ENCODE measurements at regions not wholly inside any gene's neighbourhood (a gene's known extent, or its start where the extent isn't known, plus 50 kb on each side); places are given as distances from the start of the nearest gene placed in this dataset.

DNA sequence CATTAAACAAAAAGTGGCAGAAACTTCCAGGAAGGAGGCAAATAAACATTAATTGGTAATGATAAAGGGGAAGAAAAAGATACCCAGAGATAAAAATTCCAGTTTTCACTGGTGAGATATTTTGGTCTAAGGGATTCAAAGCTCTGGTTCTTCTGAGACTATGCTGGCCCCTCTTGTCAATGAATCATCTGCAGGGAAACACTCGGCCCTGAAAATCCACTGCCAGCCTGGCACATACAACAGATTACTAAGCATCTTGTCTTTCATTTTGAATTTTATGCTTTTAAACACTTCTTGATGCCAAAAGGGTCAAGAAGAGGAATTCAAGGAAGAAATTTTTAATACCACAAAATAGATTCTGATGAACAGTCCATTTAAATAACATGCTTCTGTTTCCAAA, 1603.8 kb upstream of the ZEB2 start:
- TF ChIP-seq, protein P1, sequence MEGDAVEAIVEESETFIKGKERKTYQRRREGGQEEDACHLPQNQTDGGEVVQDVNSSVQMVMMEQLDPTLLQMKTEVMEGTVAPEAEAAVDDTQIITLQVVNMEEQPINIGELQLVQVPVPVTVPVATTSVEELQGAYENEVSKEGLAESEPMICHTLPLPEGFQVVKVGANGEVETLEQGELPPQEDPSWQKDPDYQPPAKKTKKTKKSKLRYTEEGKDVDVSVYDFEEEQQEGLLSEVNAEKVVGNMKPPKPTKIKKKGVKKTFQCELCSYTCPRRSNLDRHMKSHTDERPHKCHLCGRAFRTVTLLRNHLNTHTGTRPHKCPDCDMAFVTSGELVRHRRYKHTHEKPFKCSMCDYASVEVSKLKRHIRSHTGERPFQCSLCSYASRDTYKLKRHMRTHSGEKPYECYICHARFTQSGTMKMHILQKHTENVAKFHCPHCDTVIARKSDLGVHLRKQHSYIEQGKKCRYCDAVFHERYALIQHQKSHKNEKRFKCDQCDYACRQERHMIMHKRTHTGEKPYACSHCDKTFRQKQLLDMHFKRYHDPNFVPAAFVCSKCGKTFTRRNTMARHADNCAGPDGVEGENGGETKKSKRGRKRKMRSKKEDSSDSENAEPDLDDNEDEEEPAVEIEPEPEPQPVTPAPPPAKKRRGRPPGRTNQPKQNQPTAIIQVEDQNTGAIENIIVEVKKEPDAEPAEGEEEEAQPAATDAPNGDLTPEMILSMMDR (IDR thresholded peaks at IDR 0.05; ENCODE audit: control insufficient read depth, insufficient read depth, low read depth, low read length, missing control alignments): no peak
- no peak overlapping the region for H3K4me3 ChIP-seq (ENCODE audit: control insufficient read depth, low read depth, low read length)
- DNase-seq (ENCODE audit: low read depth): no peak

DNA sequence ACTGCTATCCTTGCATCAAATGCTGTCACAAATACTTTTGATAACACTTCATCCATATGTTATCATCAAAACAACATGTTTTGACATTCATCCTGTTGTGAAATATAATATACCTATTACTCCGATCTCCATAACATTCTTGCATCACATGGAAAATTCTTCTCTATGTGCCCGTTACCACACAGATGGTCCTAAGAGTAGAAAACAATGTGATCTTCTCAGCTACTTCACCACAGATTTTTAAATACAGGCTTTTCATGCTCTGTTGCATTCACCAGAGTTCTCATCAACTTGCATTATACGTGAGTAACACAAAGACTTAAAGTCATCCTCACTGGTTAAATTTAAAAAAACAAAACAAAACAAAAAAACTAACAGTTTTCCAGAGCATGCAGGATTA, 1603.3 kb upstream of the ZEB2 start:
- no peak for DNase-seq (ENCODE audit: low read depth)
- H3K4me3 ChIP-seq (ENCODE audit: control insufficient read depth, low read depth, low read length): no peak overlapping the region

DNA sequence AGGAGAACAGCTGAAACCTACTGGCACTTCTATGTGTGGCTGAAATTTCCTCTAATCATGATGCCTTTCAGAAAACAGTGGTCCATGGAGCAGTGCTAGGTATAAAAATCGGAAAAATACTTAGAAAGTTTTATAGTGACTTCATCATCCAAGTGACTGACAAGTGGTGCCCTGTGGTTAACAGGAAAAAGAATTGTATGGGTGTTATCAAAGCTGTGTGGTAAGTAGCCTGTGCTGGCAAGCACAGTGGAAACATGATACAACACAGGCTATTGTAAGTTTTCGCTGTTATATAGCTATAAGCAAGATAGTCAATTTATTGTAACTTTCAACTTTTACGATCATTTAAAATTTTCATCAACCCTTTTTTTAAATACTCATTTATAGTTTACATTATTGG, 1599.7 kb upstream of the ZEB2 start:
- H3K4me3 ChIP-seq (ENCODE audit: control insufficient read depth, low read depth, low read length): no peak overlapping the region
- no peak for DNase-seq (ENCODE audit: low read depth)
- TF ChIP-seq, protein P1 (IDR thresholded peaks at IDR 0.05; ENCODE audit: control insufficient read depth, insufficient read depth, low read depth, low read length, missing control alignments): no peak

More for the DNA sequence above, 1603.3 kb upstream of the ZEB2 start:
- TF ChIP-seq, protein P1 (IDR thresholded peaks at IDR 0.05; ENCODE audit: control insufficient read depth, insufficient read depth, low read depth, low read length, missing control alignments): no peak

DNA sequence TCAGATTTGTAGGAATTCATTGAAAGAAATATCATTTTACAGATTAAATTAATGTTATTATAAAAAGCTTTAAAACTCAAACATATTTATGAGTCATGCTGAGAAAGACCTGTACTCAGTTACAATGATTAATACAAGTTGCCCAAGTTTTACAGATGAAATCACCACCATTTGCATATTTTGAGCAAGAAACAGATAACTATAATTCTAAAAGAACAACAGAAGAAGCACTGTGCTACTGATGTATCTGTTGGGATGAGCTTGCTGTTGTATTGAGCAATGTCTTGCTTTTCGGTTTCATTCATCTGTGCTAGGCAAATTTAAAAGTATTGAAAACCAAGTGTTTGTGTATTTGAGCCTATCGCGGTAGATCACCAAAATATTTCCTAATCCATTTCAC, 1589.1 kb upstream of the ZEB2 start:
- no peak overlapping the region for H3K4me3 ChIP-seq (ENCODE audit: control insufficient read depth, low read depth, low read length)
- DNase-seq (ENCODE audit: low read depth): no peak
- TF ChIP-seq, protein P1 (IDR thresholded peaks at IDR 0.05; ENCODE audit: control insufficient read depth, insufficient read depth, low read depth, low read length, missing control alignments): no peak

DNA sequence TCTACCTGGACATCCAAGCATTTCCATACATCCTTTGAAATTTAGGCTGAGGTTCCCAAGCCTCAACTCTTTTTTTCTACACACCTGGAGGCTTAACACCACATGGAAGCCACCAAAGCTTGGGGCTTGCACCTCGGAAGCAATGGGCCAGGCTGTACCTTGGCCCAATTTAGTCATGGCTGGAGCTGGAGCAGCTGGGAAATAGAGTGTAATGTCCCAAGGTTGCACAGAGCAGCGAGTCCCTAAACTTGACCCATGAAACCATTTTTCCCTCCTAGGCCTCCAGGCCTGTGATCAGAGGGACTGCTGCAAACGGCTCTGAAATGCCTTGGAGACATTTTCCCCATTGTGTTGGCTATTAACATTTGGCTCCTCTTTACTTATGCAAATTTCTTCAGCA, 1574.3 kb upstream of the ZEB2 start:
- no peak overlapping the region for H3K4me3 ChIP-seq (ENCODE audit: control insufficient read depth, low read depth, low read length)
- no peak for DNase-seq (ENCODE audit: low read depth)
- TF ChIP-seq, protein P1 (IDR thresholded peaks at IDR 0.05; ENCODE audit: control insufficient read depth, insufficient read depth, low read depth, low read length, missing control alignments): no peak

DNA sequence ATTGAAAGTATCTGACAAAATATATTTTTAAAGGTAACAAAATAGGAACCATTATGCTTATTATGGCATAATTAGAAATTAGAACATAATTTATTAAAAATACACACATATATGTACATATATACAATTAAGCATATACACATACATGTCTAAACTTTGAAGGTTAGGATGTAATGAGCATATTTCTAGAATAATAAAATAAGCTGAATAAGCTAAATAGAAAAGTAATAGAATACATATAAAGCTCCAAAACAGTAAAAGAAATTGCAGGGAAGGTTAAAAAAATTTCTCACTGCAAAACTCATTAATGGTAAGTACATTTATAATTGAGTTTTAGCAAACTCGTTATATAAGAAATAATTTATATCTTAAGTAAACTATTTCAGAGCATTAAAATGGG, 1561.5 kb upstream of the ZEB2 start:
- DNase-seq (ENCODE audit: low read depth): no peak
- TF ChIP-seq, protein P1 (IDR thresholded peaks at IDR 0.05; ENCODE audit: control insufficient read depth, insufficient read depth, low read depth, low read length, missing control alignments): no peak
- H3K4me3 ChIP-seq (ENCODE audit: control insufficient read depth, low read depth, low read length): no peak overlapping the region

DNA sequence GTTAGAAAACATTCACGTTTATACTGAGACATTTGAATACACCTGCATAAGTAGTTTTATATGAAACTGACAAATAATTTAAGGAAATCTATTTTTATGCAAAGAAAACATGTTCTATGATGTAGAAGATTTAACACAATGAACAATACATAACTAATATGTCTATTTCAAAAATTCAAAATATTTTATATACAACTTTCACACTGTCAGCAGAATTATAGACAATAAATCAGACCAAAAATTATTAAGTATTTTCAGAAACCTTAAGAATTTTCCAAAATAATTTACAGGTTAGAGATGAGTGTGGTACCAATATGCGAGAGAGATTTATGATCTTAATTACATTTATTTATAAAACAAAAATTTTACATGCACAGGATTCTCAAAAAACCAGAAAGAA, 1561.0 kb upstream of the ZEB2 start:
- DNase-seq (ENCODE audit: low read depth): no peak
- H3K4me3 ChIP-seq (ENCODE audit: control insufficient read depth, low read depth, low read length): no peak overlapping the region
- TF ChIP-seq, protein P1 (IDR thresholded peaks at IDR 0.05; ENCODE audit: control insufficient read depth, insufficient read depth, low read depth, low read length, missing control alignments): no peak
